Astrocyte of the hippocampus (primary cell): ENCODE measurements at regions not wholly inside any gene's neighbourhood (a gene's known extent, or its start where the extent isn't known, plus 50 kb on each side); places are given as distances from the start of the nearest gene placed in this dataset.
"Not testable (repeated sequence)": the region's sequence is repeated elsewhere in the genome, so short reads cannot be mapped to it uniquely, and the experiment has no call there.

Experiments used
- DNase-seq: peaks from one replicate; pipeline ENCODE4 v3.0.0; 2011; ENCODE audit warnings: low read depth, low spot score

DNA sequence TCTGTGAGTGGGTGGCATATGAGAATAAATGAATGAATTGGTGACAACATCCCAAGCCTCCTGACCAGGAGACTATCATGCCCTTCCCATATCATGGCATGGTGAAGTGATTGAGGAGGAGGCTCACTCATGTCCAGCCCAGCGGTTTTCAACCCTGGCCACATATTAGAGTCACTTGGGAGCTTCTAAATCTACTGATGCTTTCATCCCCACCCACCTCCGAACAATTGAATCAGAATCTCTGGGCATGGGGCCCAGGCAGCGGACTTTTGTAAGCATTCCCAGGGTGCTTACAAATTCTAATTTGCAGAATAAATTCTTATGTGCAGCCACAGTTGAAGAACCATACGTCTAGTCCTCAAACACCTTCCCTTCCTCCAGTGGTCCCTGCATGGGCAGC lies 81.7 kb upstream of the SEC11C start:
- peak; percentile 90 for DNase-seq

DNA sequence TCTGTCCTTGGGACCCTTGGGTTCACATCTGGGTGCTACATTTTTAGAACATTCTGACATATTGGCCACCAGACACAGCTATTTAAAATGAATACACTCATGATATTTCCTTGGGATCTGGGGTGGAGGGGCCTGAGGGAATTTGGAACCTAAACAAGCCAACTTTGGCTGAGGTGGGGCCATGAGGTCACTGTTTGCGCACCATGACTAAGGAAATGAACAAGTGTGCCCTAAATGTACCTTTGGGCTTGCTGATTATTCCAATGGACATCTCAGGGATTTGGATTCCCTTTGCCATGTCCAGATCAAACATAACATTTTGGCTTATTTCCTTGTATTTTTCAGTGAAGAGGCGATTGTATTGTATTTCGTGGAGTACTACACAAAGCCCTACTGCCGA lies 80.5 kb upstream of the SEC11C start:
- no peak for DNase-seq

DNA sequence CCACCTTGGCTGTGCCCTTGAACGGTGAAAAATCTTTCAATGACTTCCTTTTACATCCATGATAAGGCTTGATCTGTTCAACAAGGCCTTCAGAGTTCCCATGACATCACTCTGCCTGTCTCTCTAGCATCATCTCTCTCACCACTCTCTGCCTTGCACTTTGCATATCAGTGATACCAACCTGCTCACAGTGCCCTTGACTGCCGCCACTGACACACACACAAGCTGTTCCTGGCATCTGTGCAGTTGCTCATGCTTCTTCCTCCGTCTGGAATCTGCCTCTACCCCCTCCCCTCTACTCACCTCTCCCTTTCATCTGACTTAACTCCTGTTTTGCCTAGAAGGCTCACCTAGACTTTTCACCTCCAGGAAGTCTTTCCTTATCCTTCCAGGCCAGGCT lies 79.1 kb upstream of the SEC11C start:
- DNase-seq: no peak

DNA sequence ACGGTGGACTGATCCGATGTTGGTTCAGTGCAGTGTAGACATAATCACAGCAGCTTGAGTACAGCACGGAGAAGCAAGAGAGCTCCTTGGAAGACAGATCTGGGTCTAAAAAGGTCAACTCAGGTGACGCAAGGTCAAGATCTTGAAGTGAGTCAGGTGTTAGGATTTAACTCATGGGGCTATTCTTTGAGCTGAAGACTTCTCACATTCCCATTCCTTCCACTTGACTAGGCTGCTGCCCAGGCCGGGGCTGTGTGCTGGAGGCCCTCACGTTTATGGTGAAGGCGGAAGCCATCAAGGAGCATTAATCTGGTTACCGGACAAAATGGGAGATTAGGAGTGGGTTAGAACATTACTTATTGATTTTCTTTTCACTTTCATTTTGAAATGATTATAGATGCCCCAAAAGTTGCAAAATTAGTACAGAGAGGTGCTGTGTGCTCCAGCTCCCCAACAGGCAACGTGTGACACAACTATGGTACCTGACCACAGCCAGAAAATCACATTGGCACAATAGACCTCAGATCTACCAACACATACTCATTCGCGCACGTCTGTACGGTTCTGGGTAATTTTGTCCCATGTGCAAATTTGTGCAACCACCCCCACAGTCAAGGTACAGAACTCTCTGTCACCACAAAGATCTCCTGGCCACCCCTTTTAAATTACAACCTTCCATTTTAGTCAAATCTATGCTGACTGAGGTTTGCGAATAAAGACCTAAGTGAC lies 77.6 kb upstream of the SEC11C start:
- DNase-seq: no peak

DNA sequence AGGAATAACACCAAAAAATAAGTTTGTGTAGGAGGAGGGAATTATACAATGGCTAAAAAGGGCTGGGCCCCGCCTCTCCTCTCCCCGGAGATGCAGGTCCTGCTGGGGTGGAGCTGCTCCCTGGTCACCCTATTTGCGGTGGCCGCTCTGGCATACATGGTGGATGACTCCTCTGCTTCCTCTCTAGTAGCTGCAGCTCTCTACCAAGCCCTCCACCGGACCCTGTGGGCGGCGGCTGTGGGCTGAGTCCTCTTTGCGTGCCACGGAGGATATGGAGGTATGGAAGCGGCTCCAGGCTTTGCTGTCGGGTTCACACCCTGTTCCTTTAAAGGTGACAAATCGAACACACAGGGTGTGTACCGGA lies 77.1 kb upstream of the SEC11C start:
- no peak for DNase-seq

DNA sequence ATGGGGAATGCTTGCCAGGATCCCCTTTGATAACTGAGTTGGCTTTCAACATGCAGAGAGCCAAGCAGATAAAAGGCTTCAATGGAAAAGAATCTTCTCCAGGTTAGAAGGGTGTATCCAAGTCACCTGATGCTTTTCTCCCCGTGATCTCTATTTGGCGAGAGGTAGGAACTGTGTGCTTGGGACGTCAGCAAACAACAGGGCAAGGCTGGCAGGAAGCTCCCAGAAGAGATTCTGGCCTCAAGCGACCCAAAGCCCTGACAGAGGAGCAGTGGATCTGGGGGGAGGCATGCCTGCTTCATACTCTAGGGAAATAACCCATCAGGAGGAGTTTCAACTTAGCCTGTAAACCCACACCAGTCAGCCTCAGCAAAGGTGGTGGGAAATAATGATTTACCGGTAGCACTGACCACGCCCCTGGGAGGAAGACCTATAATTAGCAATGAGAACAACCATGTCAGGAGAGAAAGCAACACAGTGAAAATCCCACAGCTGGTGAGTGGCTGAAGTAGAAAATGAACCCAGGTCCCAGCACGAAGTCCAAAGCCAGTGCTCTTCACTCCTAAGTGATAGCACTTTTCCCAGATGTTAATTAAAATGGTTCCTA lies 76.3 kb upstream of the SEC11C start:
- no peak for DNase-seq

DNA sequence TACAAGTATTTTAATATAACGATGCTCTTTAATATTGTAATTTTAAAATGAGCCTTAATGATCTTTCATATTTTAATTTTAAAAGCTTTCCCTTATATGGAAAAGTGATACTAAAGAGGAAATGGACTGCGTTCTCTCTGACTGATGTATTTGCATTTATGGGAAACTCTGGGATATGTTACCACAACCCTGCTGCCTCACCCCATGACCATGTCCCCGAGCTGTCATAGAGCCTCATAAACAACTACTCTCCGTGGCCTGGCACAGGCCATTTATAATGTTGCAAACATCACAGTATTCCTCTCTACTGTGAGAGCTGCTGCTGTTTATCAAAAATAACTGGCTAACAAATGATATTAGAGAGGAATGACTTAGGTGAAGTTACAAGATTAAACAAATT lies 75.8 kb upstream of the SEC11C start:
- no peak for DNase-seq

DNA sequence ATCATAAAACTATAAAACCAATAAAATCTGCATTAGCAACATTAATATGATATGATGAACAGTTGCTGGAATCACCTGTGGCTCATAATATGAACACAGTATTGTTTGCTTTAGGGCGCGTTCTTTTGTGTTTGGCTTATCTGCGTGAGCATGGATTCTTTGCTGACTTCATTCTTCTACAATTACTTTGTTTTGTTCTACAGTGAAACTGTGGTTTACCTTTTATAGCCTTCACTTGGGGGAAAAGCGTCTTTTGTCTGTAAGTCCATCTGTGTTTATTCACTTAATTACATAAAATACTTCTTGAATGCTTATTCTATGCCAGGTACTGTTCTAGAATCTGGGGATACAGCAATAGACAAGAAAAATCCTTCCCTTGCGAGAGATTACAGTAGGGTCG lies 74.0 kb upstream of the SEC11C start:
- DNase-seq: no peak

DNA sequence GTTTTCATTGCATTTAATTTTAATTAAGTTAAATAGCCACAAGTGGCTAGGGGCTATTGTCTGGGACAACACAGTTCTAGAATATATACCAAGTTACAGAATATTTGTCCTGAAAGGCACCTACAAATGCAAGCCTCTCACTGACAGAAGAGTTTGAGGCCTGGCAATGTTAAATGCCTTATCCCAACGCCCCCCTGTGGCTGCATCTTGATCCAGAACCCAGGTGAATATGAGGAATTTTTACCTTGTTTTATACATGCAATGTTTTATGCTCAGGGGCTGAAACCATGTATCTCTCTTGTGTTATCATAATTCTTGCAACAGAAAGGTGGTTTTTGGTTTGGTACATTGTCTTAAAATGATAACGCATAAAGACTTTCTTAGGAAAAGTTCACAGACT lies 71.8 kb upstream of the SEC11C start:
- peak; percentile 51 for DNase-seq

DNA sequence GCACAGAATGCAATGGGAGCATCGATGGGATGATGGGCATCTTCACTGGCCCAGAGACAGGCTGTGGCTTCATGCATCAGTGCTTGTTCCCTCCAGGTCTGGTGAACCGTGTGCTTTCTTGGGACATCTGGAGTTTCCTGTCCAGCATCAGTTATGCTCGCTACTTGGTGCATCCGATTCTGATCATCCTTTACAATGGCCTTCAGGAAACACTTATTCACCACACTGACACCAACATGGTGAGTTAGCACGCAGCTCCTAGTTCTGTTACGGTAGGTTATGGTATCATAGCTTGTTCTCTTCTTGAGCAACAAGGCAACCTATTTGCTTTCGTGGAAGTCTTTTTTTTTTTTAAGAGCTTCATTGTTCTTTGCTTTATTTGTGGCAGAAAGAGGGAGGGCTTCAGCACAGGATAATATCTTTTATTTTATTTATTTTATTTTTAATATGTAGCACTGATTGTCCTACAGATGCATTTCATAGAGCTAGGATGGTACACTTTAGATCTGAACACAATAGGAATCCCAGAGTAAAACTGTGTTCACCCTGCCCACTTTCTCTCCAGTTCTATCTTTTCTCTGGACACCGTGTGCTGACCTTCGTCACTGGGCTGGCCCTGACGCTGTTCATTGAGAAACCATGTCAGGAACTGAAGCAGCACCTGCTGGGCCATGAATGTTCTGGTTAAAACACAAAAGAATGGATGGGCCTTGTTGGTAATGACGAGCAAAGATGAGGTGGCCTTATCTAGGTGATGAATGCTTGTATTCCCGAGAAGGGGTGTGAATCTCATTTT lies 71.2 kb upstream of the SEC11C start:
- DNase-seq: no peak

DNA sequence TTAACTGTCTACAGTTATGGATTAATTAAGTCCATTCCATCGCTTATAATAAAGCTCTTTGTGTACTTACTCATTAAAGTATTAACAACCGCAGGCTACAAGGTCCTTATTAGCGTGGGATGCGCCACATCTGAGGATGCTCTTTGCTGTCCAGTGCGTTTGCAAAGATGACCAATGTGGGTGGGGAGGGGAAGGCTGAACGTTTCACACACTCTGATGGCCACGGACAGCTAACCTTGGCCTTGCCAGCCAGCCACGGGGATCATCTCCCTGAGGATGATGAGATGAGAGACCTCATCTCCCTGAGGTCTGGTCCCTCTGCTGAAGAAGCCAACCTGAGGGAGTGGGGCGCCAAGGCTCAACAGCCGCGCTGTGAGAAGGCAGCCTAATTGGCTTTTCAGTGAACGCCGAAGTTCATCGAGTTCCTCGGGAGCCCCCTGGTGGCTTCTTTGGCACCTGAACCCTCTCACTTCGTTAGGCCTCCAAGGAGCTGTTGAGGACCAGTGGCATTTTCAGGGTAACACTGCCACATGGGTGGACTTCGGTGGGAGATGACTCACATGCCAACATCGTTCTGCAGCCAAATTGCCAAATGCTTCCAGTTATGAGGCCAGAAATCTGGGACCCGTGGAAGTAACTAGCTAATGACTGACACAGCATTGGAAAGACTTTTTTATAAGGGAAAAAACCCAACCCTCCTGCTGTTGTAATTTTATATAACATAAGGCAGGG lies 69.3 kb upstream of the SEC11C start:
- DNase-seq: peak; percentile 92

DNA sequence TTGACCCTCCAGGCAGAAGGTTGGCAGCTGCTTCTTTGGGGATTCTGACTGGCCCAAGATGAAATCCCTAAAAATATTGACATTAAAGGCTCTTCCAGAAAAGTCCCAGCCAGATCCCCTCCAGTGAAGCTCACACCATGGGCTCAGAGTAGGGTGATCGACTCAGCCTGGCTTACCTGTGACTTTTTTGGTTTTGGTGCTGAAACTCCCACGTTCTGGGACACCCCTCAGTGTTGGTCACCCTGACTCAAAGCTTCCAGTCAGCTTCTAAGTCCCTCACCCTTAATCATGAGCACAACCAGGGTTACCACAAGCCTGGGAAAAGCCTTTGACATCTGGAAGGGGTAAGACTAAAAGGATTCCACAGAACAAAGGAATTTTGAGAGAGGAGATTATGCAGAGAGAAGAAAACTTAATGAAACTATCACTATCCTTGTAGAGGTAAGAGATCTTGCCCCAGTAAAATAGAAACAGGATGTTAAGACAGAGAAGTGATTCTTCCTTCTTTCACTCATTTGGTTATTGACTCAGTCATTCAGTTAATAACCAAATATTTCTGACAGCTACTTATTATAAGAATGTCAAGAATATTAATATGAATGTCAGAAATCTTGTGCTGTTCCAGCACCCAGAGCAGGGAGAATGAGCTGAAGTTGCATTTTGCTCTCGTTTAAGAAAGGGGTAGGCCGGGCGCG lies 66.8 kb upstream of the SEC11C start:
- no peak for DNase-seq

DNA sequence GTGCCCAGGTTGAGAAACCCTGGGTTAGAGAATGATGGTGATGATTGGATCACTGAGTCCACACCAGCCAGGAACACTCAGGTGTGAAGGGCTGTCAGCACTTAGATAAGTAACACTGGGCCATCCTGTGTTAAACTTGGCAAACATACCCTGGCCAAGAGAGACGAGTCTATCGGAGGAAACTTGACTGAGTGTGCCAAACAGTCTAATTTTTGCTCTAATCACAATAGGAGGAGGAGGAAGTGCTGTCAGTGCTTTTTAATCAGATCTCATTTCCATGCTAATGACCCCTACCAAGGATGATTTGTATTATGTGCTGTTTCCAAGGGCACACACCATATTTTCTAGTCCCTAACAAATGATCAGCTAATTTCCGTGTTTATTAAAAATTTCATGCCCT lies 63.8 kb upstream of the SEC11C start:
- no peak for DNase-seq

DNA sequence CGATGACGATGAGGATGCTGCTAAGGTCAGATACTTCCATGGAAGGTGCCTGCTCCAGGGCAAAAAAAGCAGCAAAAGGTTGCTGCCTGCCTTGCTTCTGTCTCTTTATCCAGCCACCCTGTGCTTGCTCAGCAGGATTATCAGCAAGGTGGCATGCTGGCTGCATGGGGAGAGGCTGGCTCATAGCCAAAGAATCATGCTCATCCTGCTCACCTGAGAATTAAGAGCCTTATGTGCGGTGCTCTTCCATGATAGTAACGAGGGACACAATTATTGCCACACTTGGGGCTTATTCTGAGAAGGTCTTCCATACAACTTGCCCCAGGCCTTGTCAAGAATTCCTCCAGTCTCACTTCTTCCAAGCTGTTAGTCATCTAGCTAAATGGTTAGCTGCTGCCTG lies 60.4 kb upstream of the SEC11C start:
- DNase-seq: no peak

DNA sequence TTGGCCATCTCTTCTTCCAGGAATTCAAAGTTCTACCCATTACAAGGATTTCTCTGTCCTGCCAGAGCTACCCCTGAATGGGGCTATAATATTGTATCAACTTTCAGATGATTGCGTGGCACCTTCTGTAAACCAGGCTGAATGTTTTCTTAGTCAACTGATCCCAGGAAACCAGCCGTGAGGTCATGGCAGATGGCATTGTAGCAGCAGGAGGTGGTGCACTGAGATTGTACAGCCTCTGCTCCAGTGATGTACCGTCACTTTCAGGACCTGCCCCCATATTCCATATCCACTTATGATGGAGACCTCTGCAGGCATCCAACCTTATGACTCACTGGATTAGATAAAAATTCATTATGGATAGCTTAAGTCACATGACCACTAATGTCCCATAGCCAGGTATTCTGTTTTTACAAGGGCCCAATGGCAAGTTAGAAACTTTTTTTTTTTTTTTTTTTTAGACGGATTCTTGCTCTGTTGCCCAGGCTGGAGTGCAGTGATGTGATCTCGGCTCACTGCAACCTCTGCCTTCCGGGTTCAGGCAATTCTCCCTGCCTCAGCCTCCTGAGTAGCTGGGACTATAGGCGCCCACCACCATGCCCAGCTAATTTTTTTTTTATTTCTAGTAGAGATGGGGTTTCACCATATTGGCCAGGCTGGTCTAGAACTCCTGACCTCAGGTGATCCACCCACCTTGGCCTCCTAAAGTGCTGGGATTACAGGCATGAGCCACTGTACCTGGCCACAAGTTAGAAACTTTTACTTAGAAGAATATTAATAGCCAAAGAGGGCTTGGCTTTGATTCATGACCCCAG lies 59.8 kb upstream of the SEC11C start:
- DNase-seq: not testable (repeated sequence)

DNA sequence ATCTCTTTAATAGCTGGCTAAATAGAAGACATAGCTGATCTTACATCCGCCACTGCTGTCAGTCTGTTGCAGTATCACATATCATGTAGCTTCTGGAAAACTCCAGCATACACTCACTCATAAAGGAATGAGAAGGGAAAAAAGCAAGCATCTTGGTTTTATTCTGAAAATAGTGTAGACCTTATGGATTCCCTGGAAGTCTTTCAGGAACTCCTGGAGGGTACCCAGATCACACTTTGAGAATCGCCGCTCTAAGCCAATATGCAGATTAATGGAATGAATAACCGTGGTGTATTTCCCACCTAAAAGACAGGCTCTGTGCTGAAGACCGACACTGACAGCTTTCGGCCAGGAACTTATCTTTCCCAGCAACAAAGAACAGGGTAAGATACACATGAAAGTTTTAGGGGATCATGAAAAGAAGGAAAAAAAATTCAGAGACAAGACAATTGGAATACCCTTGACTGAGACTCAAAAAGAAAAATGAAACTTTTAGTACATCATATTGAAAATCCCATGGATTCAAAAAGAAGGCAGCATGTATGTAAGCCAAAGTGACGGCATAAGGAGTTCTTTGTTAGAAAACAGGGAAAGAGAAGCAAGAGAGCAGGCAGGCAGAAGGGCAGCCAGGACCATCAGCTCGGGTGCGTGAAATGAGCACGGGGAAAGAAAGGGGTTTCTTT lies 56.4 kb upstream of the SEC11C start:
- DNase-seq: no peak

DNA sequence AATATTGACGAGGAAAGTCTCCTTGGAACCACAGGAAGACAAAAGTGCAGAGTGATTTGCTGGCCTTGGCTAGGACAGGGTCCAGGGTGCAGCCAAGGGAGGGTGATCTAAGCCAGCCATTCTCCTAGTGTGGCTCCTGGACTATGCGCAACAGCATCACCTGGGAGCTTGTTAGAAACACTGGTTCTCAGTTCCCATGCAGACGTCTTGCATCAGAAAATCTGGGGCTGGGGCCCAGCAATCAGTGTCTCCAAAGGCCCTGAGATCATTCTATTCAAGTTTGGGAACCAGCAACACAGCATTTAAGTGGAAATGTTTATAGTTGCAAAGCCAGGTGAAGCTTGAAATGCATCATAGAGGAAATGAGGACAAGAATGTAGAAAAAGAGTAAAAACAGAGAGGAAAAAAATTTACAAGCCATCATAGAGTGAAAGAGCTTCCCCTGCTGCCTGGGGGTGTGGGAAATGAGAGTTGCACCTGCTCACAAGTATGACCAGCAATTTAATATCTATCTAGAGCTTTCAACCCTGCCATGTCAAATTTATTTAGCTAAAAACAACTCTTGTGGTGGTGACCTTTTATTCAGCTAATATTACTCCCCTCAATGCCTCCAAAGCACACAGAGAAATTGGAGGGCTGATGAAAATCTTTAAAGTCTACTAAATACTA lies 54.4 kb upstream of the SEC11C start:
- DNase-seq: no peak

DNA sequence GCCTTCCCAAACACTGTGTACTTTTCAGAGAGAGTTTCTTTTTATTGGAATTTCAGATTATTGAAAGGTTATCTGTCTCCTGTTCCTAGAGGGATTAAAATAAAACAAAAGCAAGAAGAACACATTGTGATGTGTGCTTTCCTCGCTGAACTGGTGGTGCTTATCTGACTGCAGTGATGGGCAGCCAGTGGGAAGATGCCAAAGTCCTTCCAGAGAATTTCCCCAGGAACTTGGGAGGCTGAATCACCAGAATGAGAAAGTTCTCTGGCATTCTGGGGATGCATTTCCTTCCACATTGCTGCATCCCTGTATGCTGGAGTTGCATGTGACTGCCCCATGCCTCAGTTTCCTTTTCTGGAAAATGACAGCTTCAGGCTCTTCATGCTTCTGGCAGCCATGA lies 53.9 kb upstream of the SEC11C start:
- DNase-seq: peak; percentile 72

DNA sequence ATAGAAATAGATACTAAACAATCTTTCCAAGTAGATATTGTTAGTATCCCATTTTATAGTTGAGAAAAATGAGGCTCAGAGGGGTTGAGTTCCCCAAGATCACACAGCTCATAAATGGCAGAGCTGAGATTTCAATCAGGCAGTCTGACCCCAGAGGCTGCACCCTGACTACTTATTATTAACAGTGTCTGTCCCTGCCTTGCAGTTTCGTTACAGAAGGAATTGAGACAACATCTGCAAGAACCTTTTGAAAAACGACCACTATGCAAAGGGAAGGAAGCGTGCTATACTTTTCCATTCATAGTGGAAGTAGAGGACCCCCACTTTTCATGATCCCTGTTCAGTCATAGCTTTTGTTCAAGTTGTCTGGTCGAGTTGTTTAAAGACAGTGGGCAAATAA lies 53.2 kb upstream of the SEC11C start:
- no peak for DNase-seq

DNA sequence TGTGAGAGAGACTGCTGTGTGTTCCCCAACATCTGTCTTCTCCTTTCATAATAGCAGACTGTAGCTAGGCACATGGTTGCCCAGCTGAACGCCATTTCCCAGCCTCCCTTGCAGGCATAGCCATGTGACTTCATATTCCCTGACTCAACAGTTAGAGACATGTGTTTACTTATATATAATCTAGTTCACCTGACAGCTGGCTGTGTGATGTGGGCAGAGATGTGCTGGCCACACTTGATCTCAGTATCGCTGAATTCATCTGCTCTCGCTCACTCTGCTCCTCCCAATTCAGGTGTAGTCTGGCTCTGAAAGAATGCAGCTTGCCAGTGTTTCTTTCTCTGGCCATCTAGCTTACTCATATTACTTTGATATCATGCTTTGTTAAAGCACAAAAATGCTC lies 52.3 kb upstream of the SEC11C start:
- DNase-seq: no peak
